ENCODE measurements at regions not wholly inside any gene's neighbourhood (a gene's known extent, or its start where the extent isn't known, plus 50 kb on each side); places are given as distances from the start of the nearest gene placed in this dataset.

- no peak for TF ChIP-seq CTCF (IDR thresholded peaks at IDR 0.05; ENCODE audit: low read depth, low read length)
- Histone ChIP-seq H3K4me3 (ENCODE audit: low read depth, low read length) (no peak overlapping the region), H3K27me3 (ENCODE audit: control insufficient read depth, insufficient read depth, low read length) (no peaks in the 10 kb centered on the region), H3K9me3 (ENCODE audit: control insufficient read depth, insufficient read depth, low read length) (no peaks in the 10 kb centered on the region), H3K27ac (ENCODE audit: low read depth, low read length) (no peak overlapping the region)
- DNase-seq (ENCODE audit: low read depth, low spot score), result no peak
- CTCF ChIA-PET, result no interaction called here
- POLR2A ChIA-PET, result no interaction called here
Measured at GRCh38 chr7:16210171-16210570, 211.2 kb downstream of the CRPPA start.

GRCh38 chr7:16207321-16207720 is 214.0 kb downstream of the CRPPA start:
- ChIA-PET CTCF (no interaction called here), POLR2A (no interaction called here)
- TF ChIP-seq CTCF (IDR thresholded peaks at IDR 0.05; ENCODE audit: low read depth, low read length), result no peak
- Histone ChIP-seq H3K27me3 (ENCODE audit: control insufficient read depth, insufficient read depth, low read length) (no peaks in the 10 kb centered on the region), H3K27ac (ENCODE audit: low read depth, low read length) (no peak overlapping the region), H3K4me3 (ENCODE audit: low read depth, low read length) (no peak overlapping the region), H3K9me3 (ENCODE audit: control insufficient read depth, insufficient read depth, low read length) (no peaks in the 10 kb centered on the region)
- DNase-seq (ENCODE audit: low read depth, low spot score), result no peak

GRCh38 chr7:16205466-16205865 is 215.9 kb downstream of the CRPPA start:
- Histone ChIP-seq H3K27ac (ENCODE audit: low read depth, low read length) (no peak overlapping the region), H3K27me3 (ENCODE audit: control insufficient read depth, insufficient read depth, low read length) (no peaks in the 10 kb centered on the region), H3K4me3 (ENCODE audit: low read depth, low read length) (no peak overlapping the region), H3K9me3 (ENCODE audit: control insufficient read depth, insufficient read depth, low read length) (no peaks in the 10 kb centered on the region)
- ChIA-PET CTCF (no interaction called here), POLR2A (no interaction called here)
- no peak for DNase-seq (ENCODE audit: low read depth, low spot score)
- no peak for TF ChIP-seq CTCF (IDR thresholded peaks at IDR 0.05; ENCODE audit: low read depth, low read length)

GRCh38 chr7:16204953-16205352 is 216.4 kb downstream of the CRPPA start:
- ChIA-PET POLR2A (no interaction called here), CTCF (no interaction called here)
- no peaks in the 10 kb centered on the region for H3K9me3 ChIP-seq (ENCODE audit: control insufficient read depth, insufficient read depth, low read length)
- no peak for DNase-seq (ENCODE audit: low read depth, low spot score)
- TF ChIP-seq CTCF (IDR thresholded peaks at IDR 0.05; ENCODE audit: low read depth, low read length), result no peak
- no peak overlapping the region for H3K4me3 ChIP-seq (ENCODE audit: low read depth, low read length)
- H3K27me3 ChIP-seq (ENCODE audit: control insufficient read depth, insufficient read depth, low read length), result no peaks in the 10 kb centered on the region
- H3K27ac ChIP-seq (ENCODE audit: low read depth, low read length), result no peak overlapping the region

DNA sequence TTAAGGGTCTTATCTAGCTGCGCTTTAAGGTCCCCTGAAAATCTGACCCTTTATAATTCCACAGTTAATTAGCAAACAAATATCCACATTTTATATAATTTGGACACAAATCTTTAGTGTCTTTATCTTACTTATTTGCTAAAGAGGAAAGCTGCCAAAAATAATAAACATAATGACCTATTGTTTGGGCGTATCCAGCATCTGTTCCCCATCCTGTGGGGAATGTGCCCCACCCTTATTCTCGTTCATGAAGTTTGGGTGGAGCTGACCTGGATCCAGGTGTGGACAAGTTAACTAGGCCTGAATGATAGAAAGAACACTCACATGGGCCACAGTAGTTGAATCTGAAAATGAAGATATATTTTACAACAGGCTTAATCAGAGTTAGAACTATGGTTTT is 218.3 kb downstream of the CRPPA start:
- Histone ChIP-seq H3K27ac (ENCODE audit: low read depth, low read length) (no peak overlapping the region), H3K9me3 (ENCODE audit: control insufficient read depth, insufficient read depth, low read length) (no peaks in the 10 kb centered on the region), H3K4me3 (ENCODE audit: low read depth, low read length) (no peak overlapping the region), H3K27me3 (ENCODE audit: control insufficient read depth, insufficient read depth, low read length) (no peaks in the 10 kb centered on the region)
- POLR2A ChIA-PET, result no interaction called here
- CTCF ChIA-PET, result no interaction called here
- TF ChIP-seq CTCF (IDR thresholded peaks at IDR 0.05; ENCODE audit: low read depth, low read length), result no peak
- DNase-seq (ENCODE audit: low read depth, low spot score), result no peak

All from AG04450 (cell line).